Glomerular endothelial cell (primary cell): ENCODE measurements at regions not wholly inside any gene's neighbourhood (a gene's known extent, or its start where the extent isn't known, plus 50 kb on each side); places are given as distances from the start of the nearest gene placed in this dataset.
A peak's percentile ranks its signal among the peaks of the same experiment; 100 is the strongest.
"Not testable (repeated sequence)": the region's sequence is repeated elsewhere in the genome, so short reads cannot be mapped to it uniquely, and the experiment has no call there.

Source experiments
- DNase-seq: peaks from one replicate; pipeline ENCODE4 v3.0.0-alpha.2; 2011; ENCODE audit warnings: low read depth, low spot score; ENCODE audit errors: extremely low read depth

GRCh38 chr13:82147526-82147925, 1734.7 kb downstream of the SLITRK1 start:
- no peak for DNase-seq

GRCh38 chr13:82136880-82137279, 1745.4 kb downstream of the SLITRK1 start:
- DNase-seq: no peak

- DNase-seq: no peak
Measured at GRCh38 chr13:82129281-82129680, 1753.0 kb downstream of the SLITRK1 start.

- no peak for DNase-seq
Measured at GRCh38 chr13:82118589-82118988, 1763.7 kb downstream of the SLITRK1 start.

- DNase-seq: no peak
Measured at GRCh38 chr13:82116422-82116989, 1765.8 kb downstream of the SLITRK1 start.

- no peak for DNase-seq
Measured at GRCh38 chr13:82115391-82115790, 1766.9 kb downstream of the SLITRK1 start.

- DNase-seq: no peak
Measured at GRCh38 chr13:82096256-82096655, 1755.3 kb upstream of the SPRY2 start.

GRCh38 chr13:82092312-82092711, 1751.4 kb upstream of the SPRY2 start:
- DNase-seq: no peak

GRCh38 chr13:82088781-82089180, 1747.9 kb upstream of the SPRY2 start:
- DNase-seq: no peak

- no peak for DNase-seq
Measured at GRCh38 chr13:82076496-82076895, 1735.6 kb upstream of the SPRY2 start.

GRCh38 chr13:82070416-82070815, 1729.5 kb upstream of the SPRY2 start:
- no peak for DNase-seq

GRCh38 chr13:82062772-82063171, 1721.8 kb upstream of the SPRY2 start:
- DNase-seq: no peak

- DNase-seq: no peak
Measured at GRCh38 chr13:82058364-82058763, 1717.4 kb upstream of the SPRY2 start.

GRCh38 chr13:82045316-82045715, 1704.4 kb upstream of the SPRY2 start:
- not testable (repeated sequence) for DNase-seq

- no peak for DNase-seq
Measured at GRCh38 chr13:82036602-82037001, 1695.7 kb upstream of the SPRY2 start.

- DNase-seq: peak; percentile 16
Measured at GRCh38 chr13:82011355-82011754, 1670.4 kb upstream of the SPRY2 start.

GRCh38 chr13:82010780-82011179, 1669.9 kb upstream of the SPRY2 start:
- DNase-seq: peak; percentile 72

GRCh38 chr13:82002710-82003109, 1661.8 kb upstream of the SPRY2 start:
- DNase-seq: peak; percentile 22

GRCh38 chr13:81995316-81995715, 1654.4 kb upstream of the SPRY2 start:
- DNase-seq: no peak

- DNase-seq: no peak
Measured at GRCh38 chr13:81990652-81991051, 1649.7 kb upstream of the SPRY2 start.

- no peak for DNase-seq
Measured at GRCh38 chr13:81988567-81988966, 1647.6 kb upstream of the SPRY2 start.

- no peak for DNase-seq
Measured at GRCh38 chr13:81987677-81988357, 1646.9 kb upstream of the SPRY2 start.

GRCh38 chr13:81987159-81987558, 1646.2 kb upstream of the SPRY2 start:
- no peak for DNase-seq
